Activated CD4-positive, CD25-positive, alpha-beta regulatory T cell treated with anti-CD3 and anti-CD28 coated beads, Interleukin-2, amount 50 U/mL, for 24 hours (primary cell): ENCODE measurements at regions not wholly inside any gene's neighbourhood (a gene's known extent, or its start where the extent isn't known, plus 50 kb on each side); places are given as distances from the start of the nearest gene placed in this dataset.
"Not testable (repeated sequence)": the region's sequence is repeated elsewhere in the genome, so short reads cannot be mapped to it uniquely, and the experiment has no call there.

Experiments used
- ATAC-seq, 2 donors: fragments of 150-1000 bp; cut with Tn5 transposase; one replicate each; pipeline ENCODE4 v1.10.0; 2021; ENCODE audit warnings: mild to moderate bottlenecking in 1 of 2, moderate library complexity in 1 of 2

DNA sequence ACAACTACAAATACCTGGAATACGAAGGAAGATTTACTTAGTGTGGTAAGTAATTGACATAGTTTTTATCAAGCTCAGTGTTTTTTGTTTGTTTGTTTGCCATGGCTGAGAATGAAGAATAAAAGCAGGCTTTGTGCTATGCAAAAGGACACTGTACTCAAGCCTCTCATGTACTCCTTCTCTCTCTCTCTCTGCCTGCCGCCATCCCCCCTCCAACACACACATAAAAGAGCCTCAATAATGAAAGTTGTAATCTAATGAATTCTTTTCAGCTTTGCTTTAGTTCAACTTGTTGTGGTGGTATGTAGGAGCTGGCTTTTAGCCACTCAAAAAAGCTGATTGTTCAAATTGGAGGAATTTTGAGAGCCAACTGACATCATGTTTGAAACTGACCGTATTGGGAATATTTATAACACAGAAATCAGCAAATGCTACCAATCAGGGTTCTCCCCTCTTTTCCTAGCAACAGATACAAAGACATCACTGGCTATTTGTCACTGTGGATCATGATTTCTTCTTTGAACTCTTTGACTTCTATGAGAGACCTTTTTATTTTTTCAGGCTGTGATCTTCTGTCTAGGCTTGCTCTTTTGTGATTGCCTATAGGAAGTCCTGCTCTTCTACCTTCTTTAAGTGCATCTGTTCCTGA is 1148.8 kb downstream of the RAPGEF2 start:
- ATAC-seq = no peak

DNA sequence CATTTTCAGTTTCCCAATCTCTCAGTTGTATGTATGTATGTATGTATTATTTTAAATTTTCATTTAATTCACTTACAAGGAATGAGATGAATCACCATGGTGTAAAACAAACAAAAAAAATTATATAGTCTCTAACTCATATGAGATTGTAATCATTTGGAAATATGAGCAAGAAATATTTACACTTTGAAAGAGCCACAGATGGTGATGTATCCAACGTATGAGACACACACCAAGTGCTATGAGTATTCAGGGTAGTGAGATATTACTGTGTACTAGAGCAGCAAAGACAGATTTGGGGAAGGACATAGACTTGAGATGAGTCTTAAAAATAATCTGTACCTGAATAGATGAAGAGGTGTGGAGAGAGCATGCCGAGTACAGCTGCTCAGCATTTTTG is 1154.4 kb downstream of the RAPGEF2 start:
- no peak for ATAC-seq

- ATAC-seq = no peak
Observed at GRCh38 chr4:160265014-160265413, 1162.1 kb downstream of the RAPGEF2 start.

GRCh38 chr4:160265836-160266235 is 1163.0 kb downstream of the RAPGEF2 start:
- ATAC-seq = no peak

DNA sequence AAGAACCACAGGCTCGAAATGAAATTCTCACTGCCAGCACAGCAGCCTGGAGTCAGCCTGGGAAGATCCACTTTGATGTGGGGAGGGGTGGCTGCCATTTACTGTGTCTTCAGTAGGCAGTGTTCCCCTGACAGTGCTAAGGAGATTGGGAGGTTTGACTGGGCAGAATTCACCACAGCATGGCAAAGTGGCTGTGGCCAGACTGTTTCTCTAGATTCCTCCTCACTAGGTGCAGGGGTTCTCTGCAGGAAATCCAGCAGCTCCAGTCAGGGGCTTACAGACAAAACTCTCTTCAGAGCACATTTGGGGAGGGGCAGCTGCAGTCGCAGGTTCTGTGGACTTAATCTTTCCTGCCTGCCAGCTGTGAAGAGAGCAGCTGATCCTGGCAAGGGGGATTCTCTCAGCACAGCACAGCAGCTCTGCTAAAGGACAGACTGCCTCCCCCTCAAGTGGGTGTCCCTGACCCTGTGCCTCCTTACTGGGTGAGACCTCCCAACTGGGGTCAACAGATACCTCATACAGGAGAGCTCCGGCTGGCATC is 1174.0 kb downstream of the RAPGEF2 start:
- ATAC-seq = no peak

DNA sequence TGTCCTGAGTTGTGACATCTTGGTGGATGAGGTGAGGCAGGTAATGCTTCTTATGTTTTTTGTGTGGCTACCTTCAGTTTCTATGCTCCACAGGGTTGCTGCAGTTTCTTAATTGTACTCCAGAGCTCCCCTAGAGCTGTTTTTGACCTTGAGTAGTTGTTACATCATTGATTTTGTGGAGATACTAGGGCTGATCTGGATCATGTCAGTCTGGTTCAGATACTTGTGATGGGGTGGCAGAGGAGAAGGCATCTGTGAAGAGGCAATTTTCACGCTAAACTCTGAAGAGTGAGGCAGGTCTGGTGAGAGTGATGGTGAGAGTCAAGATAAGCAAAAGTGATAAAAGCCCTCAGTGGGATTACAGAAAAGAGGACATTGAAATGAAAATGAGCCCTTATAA is 1180.2 kb downstream of the RAPGEF2 start:
- ATAC-seq = no peak

DNA sequence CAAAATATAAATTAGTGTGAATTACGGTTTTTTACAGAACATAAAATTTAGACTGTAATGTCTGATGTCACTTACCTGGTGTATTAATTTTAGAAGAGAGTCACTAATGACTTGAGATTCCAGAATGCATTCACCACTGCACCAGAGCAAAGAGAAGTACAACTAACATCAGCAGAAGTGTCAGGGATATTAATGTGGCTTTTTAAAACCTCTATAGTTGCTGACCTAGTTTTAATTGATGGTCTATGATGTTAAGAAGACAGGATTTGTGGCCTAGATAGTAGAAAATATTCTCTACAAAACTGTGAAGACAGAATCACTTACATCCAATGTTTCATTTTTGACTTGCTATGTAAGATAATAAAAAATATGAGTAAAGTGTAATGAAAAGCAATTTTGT is 1181.6 kb downstream of the RAPGEF2 start:
- no peak for ATAC-seq

GRCh38 chr4:160286051-160286450 is 1183.2 kb downstream of the RAPGEF2 start:
- ATAC-seq = no peak

DNA sequence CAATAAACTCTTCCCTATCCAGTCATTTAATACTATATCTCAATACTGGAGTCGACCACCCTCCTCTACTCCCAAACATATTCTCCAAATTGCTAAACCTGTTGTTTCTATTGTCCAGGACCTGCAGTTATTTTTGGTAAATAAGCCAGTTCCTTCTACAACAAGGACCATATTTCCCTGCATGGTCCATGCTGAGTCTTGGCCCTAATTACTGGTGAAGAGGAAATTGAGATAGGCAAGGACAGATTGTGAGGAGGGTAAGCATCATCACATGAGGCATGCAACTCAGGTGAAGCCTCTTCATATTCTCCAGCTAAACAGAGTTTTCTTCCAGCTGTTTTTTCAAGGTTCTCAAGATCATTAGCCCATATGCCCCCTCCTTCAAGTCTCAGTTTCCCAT is 1193.6 kb downstream of the RAPGEF2 start:
- ATAC-seq = no peak

DNA sequence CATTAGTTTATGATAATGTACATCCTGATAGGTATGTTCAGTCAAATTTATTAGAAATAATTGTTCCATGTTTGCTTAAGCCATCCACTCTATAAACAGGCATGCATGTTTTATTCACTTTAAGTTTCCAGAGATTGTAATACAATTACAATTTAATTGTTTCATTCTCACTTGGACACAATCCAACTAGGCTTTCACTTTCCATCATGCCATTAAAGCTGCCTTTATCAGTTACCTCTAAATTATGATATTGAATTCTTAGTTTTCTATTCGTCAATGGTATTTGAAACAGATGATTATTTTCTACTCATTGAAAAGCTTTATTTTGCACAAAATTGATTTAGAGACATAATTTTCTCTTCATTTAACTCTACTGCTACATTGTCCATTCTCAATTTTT is 1196.3 kb downstream of the RAPGEF2 start:
- ATAC-seq = no peak

- ATAC-seq = no peak
Observed at GRCh38 chr4:160299608-160300007, 1196.7 kb downstream of the RAPGEF2 start.

- ATAC-seq = no peak
Observed at GRCh38 chr4:160316036-160316435, 1213.2 kb downstream of the RAPGEF2 start.

- ATAC-seq = no peak
Observed at GRCh38 chr4:160318567-160319220, 1215.8 kb downstream of the RAPGEF2 start.

DNA sequence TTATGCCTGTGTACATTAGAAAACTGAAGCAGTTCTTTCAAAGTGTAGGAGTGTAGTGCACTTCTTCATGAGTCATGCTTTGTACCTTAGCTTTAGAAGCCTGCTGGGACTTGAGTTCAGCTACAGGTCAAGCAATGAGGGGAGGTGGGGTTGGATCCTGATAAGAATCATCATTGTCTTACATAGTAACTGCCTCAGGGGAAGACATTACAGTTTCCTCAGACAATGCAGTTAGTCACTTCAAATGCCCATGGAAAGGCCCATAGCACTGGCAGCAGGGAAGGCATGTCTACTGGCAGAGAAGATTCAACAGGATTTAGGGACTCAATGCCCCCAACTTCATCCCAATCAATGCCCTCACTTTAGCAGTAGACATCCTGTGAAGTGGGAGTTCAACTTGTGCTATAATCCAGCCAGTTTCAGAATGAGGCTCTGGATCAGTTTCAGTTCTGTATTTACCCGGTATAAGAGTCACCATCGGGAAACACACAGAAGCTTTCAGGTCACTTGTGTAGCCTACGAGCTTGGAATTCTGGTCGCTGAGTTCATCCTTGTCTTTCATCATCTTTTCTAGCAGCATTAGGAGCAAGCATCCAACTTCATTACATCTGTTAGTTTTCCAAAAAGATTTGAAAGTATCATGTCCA is 1216.5 kb downstream of the RAPGEF2 start:
- ATAC-seq = no peak

DNA sequence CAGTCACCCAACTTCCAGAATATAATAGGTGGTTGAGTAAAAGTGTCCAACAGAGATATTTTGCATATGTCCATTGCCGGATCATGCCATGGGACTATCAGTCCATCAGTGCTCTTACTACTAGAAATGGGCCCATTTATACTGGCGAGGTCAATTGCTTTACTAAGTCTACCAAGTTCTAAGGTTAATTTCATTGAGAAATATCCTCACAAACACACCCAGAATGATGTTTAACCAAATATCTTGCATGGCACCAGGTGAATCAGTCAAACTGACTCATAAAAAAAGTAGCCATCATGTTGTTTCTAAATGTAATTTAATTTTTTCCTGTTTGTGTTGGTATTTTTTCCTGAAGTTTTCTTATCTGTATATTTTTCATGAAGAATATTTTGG is 1217.0 kb downstream of the RAPGEF2 start:
- ATAC-seq = no peak

GRCh38 chr4:160326110-160326509 is 1223.2 kb downstream of the RAPGEF2 start:
- ATAC-seq = no peak

DNA sequence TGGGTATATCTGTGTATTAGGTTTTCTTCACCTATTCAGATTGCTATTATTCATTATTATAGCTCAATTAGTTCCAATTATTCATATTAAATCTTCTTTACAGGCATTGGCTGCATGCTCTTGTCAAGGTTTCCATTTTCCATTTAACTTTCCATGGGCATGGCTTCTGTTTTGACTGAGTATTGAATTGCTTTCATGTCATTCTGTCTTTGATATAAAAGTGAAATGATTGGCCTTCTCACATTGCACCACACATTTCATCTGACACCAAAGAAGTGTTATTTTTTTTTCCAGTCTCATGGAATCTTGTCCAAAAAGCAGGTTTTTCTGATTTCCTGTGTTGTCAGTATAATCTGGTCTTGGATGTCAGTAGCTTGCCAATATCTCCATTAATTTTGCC is 1244.3 kb downstream of the RAPGEF2 start:
- no peak for ATAC-seq

DNA sequence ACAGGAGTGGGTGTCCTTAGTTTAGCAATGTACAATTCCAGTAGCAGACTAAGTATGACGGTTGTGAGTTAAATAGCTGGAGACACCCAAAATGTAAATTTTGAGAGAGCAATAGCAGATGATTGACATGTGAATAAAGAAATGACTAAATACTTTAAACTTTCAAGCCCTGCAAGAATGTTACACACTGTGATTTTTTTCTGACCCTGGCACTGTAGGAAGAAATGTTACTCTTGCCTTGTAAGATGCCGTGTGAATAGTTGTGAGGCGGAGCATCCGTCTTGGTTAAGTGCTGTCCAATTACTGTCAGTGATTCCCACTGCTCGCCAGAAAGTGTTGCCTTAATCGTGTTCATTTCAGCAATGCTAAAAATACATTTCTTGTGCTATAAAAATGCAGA is 1248.1 kb downstream of the RAPGEF2 start:
- ATAC-seq = no peak

DNA sequence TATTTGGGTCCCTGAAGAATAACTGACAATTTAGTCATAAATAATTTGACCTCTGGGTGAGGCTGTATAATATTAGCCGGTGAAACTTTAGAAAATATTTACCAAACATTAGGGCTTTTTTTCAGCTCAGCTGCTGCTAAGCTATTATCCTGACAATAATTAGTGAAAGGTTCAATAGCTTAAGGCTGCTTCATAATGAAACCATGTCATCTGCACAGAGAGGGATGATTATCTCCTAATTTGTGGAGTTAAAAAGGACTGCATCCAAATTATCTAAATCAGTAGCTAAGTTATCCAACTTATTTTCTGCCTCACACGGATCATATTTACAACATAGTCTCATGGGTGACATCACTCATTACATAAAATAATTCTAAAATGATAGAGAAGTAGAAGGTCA is 1249.8 kb downstream of the RAPGEF2 start:
- ATAC-seq = no peak

DNA sequence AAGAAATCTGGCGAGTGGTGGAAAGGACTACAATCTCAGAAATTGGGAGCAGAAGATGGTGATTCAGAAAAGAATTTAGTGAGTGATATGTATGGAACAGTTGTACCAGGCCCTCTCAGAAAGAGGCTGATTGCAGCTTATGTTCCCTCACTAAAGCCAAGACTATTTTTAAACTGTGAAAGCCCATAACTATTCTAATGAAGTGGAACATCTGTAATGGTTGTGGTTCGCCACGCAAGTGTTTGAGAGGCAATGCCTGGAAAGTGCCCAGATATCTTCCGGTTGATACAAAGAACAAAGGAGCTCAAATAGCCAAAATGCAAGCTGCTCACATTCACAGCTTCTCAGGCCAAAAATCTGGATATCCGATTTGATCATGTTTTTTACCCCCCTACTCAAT is 1250.7 kb downstream of the RAPGEF2 start:
- ATAC-seq = no peak

- no peak for ATAC-seq
Observed at GRCh38 chr4:160362478-160362877, 1259.6 kb downstream of the RAPGEF2 start.

GRCh38 chr4:160364217-160364616 is 1261.3 kb downstream of the RAPGEF2 start:
- no peak for ATAC-seq

DNA sequence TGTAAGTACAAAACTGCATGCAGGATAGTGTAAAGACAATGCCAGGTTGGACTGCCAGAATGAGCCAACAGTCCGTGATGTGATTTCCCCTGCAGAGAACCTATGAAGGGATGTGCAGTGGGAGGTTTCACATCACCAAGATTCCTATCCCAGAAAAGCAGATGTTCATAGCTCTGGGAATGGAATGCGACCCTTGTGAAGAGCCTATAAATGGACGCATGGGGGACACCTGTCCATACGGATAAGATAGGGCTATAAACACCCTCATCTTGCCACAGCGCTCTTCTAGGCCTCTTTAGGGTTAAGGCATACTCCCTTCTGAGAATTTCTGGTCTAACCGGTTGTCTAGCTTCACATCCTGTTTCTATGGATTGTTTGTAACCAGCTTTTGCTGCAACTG is 1261.8 kb downstream of the RAPGEF2 start:
- not testable (repeated sequence) for ATAC-seq

DNA sequence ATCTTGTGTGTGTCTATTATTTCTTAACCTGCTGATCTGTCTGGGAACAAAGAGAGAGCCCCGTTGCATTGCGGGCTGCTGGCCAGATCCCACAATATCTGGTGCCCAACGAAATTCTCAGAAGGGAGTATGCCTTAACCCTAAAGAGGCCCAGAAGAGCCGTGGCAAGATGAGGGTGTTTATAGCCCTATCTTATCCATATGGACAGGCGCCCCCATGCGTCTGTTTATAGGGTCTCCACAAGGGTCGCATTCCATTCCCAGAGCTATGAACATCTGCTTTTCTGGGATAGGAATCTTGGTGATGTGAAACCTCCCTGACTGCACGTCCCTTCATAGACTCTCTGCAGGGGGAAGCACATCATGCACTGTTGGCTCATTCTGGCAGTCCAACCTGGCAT is 1262.5 kb downstream of the RAPGEF2 start:
- not testable (repeated sequence) for ATAC-seq
